HepG2 (cell line): ENCODE measurements at regions not wholly inside any gene's neighbourhood (a gene's known extent, or its start where the extent isn't known, plus 50 kb on each side); places are given as distances from the start of the nearest gene placed in this dataset.

Experiments
- ATAC-seq: fragments of 200-7000 bp; cut with Tn5 transposase; 3 replicates; pipeline ENCODE4 v1.9.1; 2020; ENCODE audit warnings: mild to moderate bottlenecking, moderate library complexity
- BruUV-seq: library from RNA; stranded (reverse); fragments of 400-500 nt; replicated peaks from 2 replicates; lab custom pipeline; 2021; lab: Mats Ljungman, UMichigan
- CTCF ChIA-PET: fragments of 300-600 bp; formaldehyde crosslinking; extraction: SDS; loops from one replicate; lab custom pipeline; 2021; ENCODE audit warnings: low total read pairs, inconsistent platforms, low intra/inter-chr PET ratio; lab: Yijun Ruan, JAX
- POLR2A ChIA-PET: fragments of 350-600 bp; sonication (Branson Sonifier 250); formaldehyde crosslinking; loops from one replicate; lab custom pipeline; 2020; ENCODE audit warnings: antibody characterized with exemption, inconsistent platforms; lab: Yijun Ruan, JAX
- DNase-seq: peaks from one replicate; pipeline ENCODE4 v3.0.0-alpha.2; 2015; ENCODE audit warnings: low spot score
- FAIRE-seq: peaks from 3 replicates; lab custom pipeline; 2011; peaks lifted over from hg19 to GRCh38; lab: Jason Lieb, UNC
- H2AFZ ChIP-seq: one replicate; pipeline ENCODE4 v1.6.1; 2011; ENCODE audit warnings: low read length, inconsistent platforms
- H3K27ac ChIP-seq: fragments of 300-600 bp; 3 replicates; pipeline ENCODE4 v1.8.0; 2011; ENCODE audit warnings: mixed run types, mild to moderate bottlenecking, mixed read lengths, low read length, inconsistent platforms; ENCODE audit not compliant: insufficient read depth; ENCODE audit errors: extremely low read length
- H3K27me3 ChIP-seq, 2 experiments: fragments of 200-600 bp in 1 of 2; 2 replicates in 1 of 2; 3 replicates in 1 of 2; pipeline versions ENCODE4 v1.6.0 to v1.8.0; 2011; ENCODE audit warnings: low read length in 2 of 2, mild to moderate bottlenecking in 2 of 2, moderate library complexity in 2 of 2, inconsistent platforms in 1 of 2; ENCODE audit not compliant: insufficient read depth in 2 of 2, control insufficient read depth in 1 of 2
- H3K36me3 ChIP-seq, 2 experiments: fragments of 200-600 bp in 1 of 2; replicated peaks in 1 of 2; 2 replicates in 1 of 2; 3 replicates in 1 of 2; pipeline versions ENCODE4 v1.5.1 to v1.8.0; 2011; ENCODE audit warnings: low read length in 2 of 2, inconsistent platforms in 1 of 2; ENCODE audit not compliant: insufficient read depth in 2 of 2, control insufficient read depth in 1 of 2
- H3K4me1 ChIP-seq: 2 replicates; pipeline ENCODE4 v1.5.1; 2012; ENCODE audit warnings: low read length, inconsistent platforms; ENCODE audit not compliant: insufficient read depth
- H3K4me2 ChIP-seq: 2 replicates; pipeline ENCODE4 v1.6.0; 2011; ENCODE audit warnings: low read depth, low read length, inconsistent platforms
- H3K4me3 ChIP-seq, 3 experiments: fragments of 200-600 bp in 1 of 3; sonication (generic), shearing (Covaris generic) in 1 of 3; replicated peaks in 1 of 3; 2 replicates each; pipeline ENCODE4 v1.5.1; 2011 to 2016; ENCODE audit warnings: low read length in 3 of 3, inconsistent platforms in 2 of 3, low read depth in 2 of 3, mild to moderate bottlenecking in 2 of 3, control low read depth in 1 of 3, mixed read lengths in 1 of 3; ENCODE audit not compliant: insufficient read depth in 1 of 3
- H3K79me2 ChIP-seq: one replicate; pipeline ENCODE4 v1.6.1; 2011; ENCODE audit warnings: low read length, inconsistent platforms; ENCODE audit not compliant: insufficient read depth
- H3K9ac ChIP-seq: 2 replicates; pipeline ENCODE4 v1.6.0; 2011; ENCODE audit warnings: mild to moderate bottlenecking, low read depth, low read length, inconsistent platforms; ENCODE audit not compliant: insufficient read depth
- H3K9me3 ChIP-seq: 2 replicates; pipeline ENCODE4 v1.5.1; 2012; ENCODE audit warnings: mild to moderate bottlenecking, low read length
- H4K20me1 ChIP-seq: 2 replicates; pipeline ENCODE4 v1.6.0; 2011; ENCODE audit warnings: inconsistent platforms, mild to moderate bottlenecking, low read length, moderate library complexity; ENCODE audit not compliant: insufficient read depth
- GPN1 ChIP-seq: sonication (generic); formaldehyde crosslinking; IDR thresholded peaks from 2 replicates; pipeline ENCODE4 v1.5.1; 2020; ENCODE audit warnings: missing genetic modification reagents, borderline replicate concordance
- MAFG ChIP-seq: sonication (generic); formaldehyde crosslinking; IDR thresholded peaks from 2 replicates; pipeline ENCODE4 v1.5.1; 2020; ENCODE audit warnings: mild to moderate bottlenecking, missing genetic modification reagents
- RARG ChIP-seq: sonication (generic); formaldehyde crosslinking; IDR thresholded peaks from 2 replicates; pipeline ENCODE4 v1.4.0; 2020; ENCODE audit warnings: low read depth, mild to moderate bottlenecking, missing genetic modification reagents
- SUZ12 ChIP-seq: fragments of 150-350 bp; IDR thresholded peaks from 2 replicates; pipeline ENCODE4 v1.6.1; 2014; ENCODE audit warnings: low read depth, low read length
- ZNF24 ChIP-seq: fragments of 450-650 bp; IDR thresholded peaks from 2 replicates; pipeline ENCODE4 v1.6.1; 2017; ENCODE audit warnings: antibody characterized with exemption, mild to moderate bottlenecking
- ZNF281 ChIP-seq: sonication (generic); formaldehyde crosslinking; IDR thresholded peaks from 2 replicates; pipeline ENCODE4 v1.4.0; 2020; ENCODE audit warnings: missing genetic modification reagents, borderline replicate concordance
- ZNF468 ChIP-seq: sonication (generic); formaldehyde crosslinking; IDR thresholded peaks from 2 replicates; pipeline ENCODE4 v1.8.0; 2022; ENCODE audit warnings: mild to moderate bottlenecking, moderate library complexity, missing genetic modification reagents
- ZNF598 ChIP-seq: sonication (generic); formaldehyde crosslinking; IDR thresholded peaks from 2 replicates; pipeline ENCODE4 v1.5.1; 2020; ENCODE audit warnings: mild to moderate bottlenecking, missing genetic modification reagents, borderline replicate concordance
- WGBS: methylation state at CpG from one replicate; pipeline ENCODE4 v1.1.6; 2017; ENCODE audit warnings: low lambda C conversion rate; 5-methylcytosine and 5-hydroxymethylcytosine counted together
- in situ Hi-C: cut with HindIII; loops from 2 replicates; pipeline ENCODE4 v1.10.0; 2017; ENCODE audit warnings: low pct_unique_long_range_greater_than_20kb; ENCODE audit not compliant: extremely low pct_ligation_motif_present
- intact Hi-C: fragments of 100-400 bp; cut with micrococcal nuclease; formaldehyde crosslinking; loops from one replicate; pipeline ENCODE4 v1.10.0; 2022; ENCODE audit not compliant: unreplicated experiment

DNA sequence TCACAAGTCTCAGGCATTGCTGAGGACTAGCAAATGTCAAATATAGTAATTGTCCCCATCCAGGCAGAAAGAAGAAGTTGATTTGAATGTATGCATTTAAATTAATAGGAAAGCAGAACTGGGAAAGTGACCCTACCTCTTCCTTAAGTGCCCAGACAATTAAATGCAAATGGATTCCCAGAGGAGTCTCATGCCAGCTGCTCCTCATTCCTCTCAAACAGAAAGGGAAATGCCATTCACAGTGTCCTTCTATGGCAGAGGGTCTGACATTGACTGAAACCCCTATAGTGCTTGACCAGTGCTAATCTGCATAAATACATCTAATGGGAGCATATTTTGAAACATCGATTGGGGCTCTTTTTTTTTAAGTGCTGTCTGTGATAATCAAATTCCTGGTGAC lies 292.4 kb upstream of the SEL1L start (continued):
- no peak for TF ChIP-seq MAFG (CRISPR knock-in tag)
- TF ChIP-seq ZNF468 = no peak
- no peak for TF ChIP-seq SUZ12
- TF ChIP-seq ZNF24 = no peak
- no peak for TF ChIP-seq GPN1 (CRISPR knock-in tag)
- TF ChIP-seq ZNF281 = no peak

GRCh38 chr14:81829447-81829846 lies 295.8 kb upstream of the SEL1L start:
- ChIA-PET POLR2A (no interaction called here), CTCF (no interaction called here)
- Histone ChIP-seq H3K36me3 (no peaks in the 10 kb centered on the region), H3K4me3 (no peak overlapping the region), H4K20me1 (no peaks in the 10 kb centered on the region), H3K9me3 (peaks cover 61% of the 10 kb centered on the region), H3K4me1 (no peaks in the 10 kb centered on the region), H3K9ac (no peak overlapping the region), H3K79me2 (no peaks in the 10 kb centered on the region), H3K27ac (no peak overlapping the region), H2AFZ (no peak overlapping the region), H3K27me3 (no peaks in the 10 kb centered on the region; a peak in 1 of 5 replicates), H3K4me2 (no peak overlapping the region)
- no peak for DNase-seq
- WGBS = no CpG with 5 or more reads among the region's 24 CpGs
- ATAC-seq = no peak
- FAIRE-seq = no peak
- BruUV-seq = no TSS peak
- TF ChIP-seq ZNF598 (no peak), RARG (no peak)
- intact Hi-C loops (no loop called here), in situ Hi-C loops (no loop called here)
